ENCODE measurements at regions not wholly inside any gene's neighbourhood (a gene's known extent, or its start where the extent isn't known, plus 50 kb on each side); places are given as distances from the start of the nearest gene placed in this dataset.

GRCh38 chr13:106225126-106225525 lies 310.3 kb downstream of the EFNB2 start:
- TF ChIP-seq CTCF (IDR thresholded peaks at IDR 0.05; ENCODE audit: low read depth, low read length, poor library complexity, severe bottlenecking) (no peak), EZH2phosphoT487 (IDR thresholded peaks at IDR 0.05; ENCODE audit: borderline replicate concordance, low read length) (no peak)
- Histone ChIP-seq H3K9me3 (ENCODE audit: control insufficient read depth, insufficient read depth, low read length) (no peaks in the 10 kb centered on the region), H4K20me1 (ENCODE audit: control insufficient read depth, insufficient read depth, low read depth, low read length) (no peaks in the 10 kb centered on the region), H3K36me3 (ENCODE audit: control insufficient read depth, low read length) (no peaks in the 10 kb centered on the region), H3K9me2 (replicated peaks; ENCODE audit: control insufficient read depth, low read length) (no peaks in the 10 kb centered on the region), H3K27me3 (ENCODE audit: control insufficient read depth, low read length) (no peaks in the 10 kb centered on the region), H3K27ac (ENCODE audit: low read depth, low read length) (no peak overlapping the region), H3K4me2 (ENCODE audit: low read length) (no peak overlapping the region), H3K4me1 (ENCODE audit: control insufficient read depth, low read length) (no peaks in the 10 kb centered on the region), H3K79me2 (ENCODE audit: control insufficient read depth, low read length) (no peaks in the 10 kb centered on the region), H3K4me3 (ENCODE audit: low read length) (no peak overlapping the region), H3F3A (ENCODE audit: control insufficient read depth, insufficient read depth) (no peaks in the 10 kb centered on the region)

GRCh38 chr13:106220211-106220610 lies 315.3 kb downstream of the EFNB2 start:
- Histone ChIP-seq H4K20me1 (ENCODE audit: control insufficient read depth, insufficient read depth, low read depth, low read length) (no peaks in the 10 kb centered on the region), H3K4me2 (ENCODE audit: low read length) (no peak overlapping the region), H3K27ac (ENCODE audit: low read depth, low read length) (no peak overlapping the region), H3K27me3 (ENCODE audit: control insufficient read depth, low read length) (no peaks in the 10 kb centered on the region), H3K36me3 (ENCODE audit: control insufficient read depth, low read length) (no peaks in the 10 kb centered on the region), H3K79me2 (ENCODE audit: control insufficient read depth, low read length) (no peaks in the 10 kb centered on the region), H3F3A (ENCODE audit: control insufficient read depth, insufficient read depth) (no peaks in the 10 kb centered on the region), H3K9me2 (replicated peaks; ENCODE audit: control insufficient read depth, low read length) (no peaks in the 10 kb centered on the region), H3K4me3 (ENCODE audit: low read length) (no peak overlapping the region), H3K9me3 (ENCODE audit: control insufficient read depth, insufficient read depth, low read length) (no peaks in the 10 kb centered on the region), H3K4me1 (ENCODE audit: control insufficient read depth, low read length) (no peaks in the 10 kb centered on the region)
- TF ChIP-seq EZH2phosphoT487 (IDR thresholded peaks at IDR 0.05; ENCODE audit: borderline replicate concordance, low read length): no peak
- no peak for TF ChIP-seq CTCF (IDR thresholded peaks at IDR 0.05; ENCODE audit: low read depth, low read length, poor library complexity, severe bottlenecking)

GRCh38 chr13:106213028-106213757 lies 322.3 kb downstream of the EFNB2 start:
- no peaks in the 10 kb centered on the region for H3K36me3 ChIP-seq (ENCODE audit: control insufficient read depth, low read length)
- TF ChIP-seq CTCF (IDR thresholded peaks at IDR 0.05; ENCODE audit: low read depth, low read length, poor library complexity, severe bottlenecking): no peak
- no peak for TF ChIP-seq EZH2phosphoT487 (IDR thresholded peaks at IDR 0.05; ENCODE audit: borderline replicate concordance, low read length)
- no peak overlapping the region for H3K4me2 ChIP-seq (ENCODE audit: low read length)
- H3K4me3 ChIP-seq (ENCODE audit: low read length): no peak overlapping the region
- no peaks in the 10 kb centered on the region for H3K27me3 ChIP-seq (ENCODE audit: control insufficient read depth, low read length)
- H3K27ac ChIP-seq (ENCODE audit: low read depth, low read length): no peak overlapping the region
- peaks cover 3% of the 10 kb centered on the region; the same call in 1 of the 2 replicates for H3K9me3 ChIP-seq (ENCODE audit: control insufficient read depth, insufficient read depth, low read length)
- H3K4me1 ChIP-seq (ENCODE audit: control insufficient read depth, low read length): no peaks in the 10 kb centered on the region
- H3F3A ChIP-seq (ENCODE audit: control insufficient read depth, insufficient read depth): no peaks in the 10 kb centered on the region
- no peaks in the 10 kb centered on the region for H4K20me1 ChIP-seq (ENCODE audit: control insufficient read depth, insufficient read depth, low read depth, low read length)
- no peaks in the 10 kb centered on the region for H3K9me2 ChIP-seq (replicated peaks; ENCODE audit: control insufficient read depth, low read length)
- no peaks in the 10 kb centered on the region for H3K79me2 ChIP-seq (ENCODE audit: control insufficient read depth, low read length)
